ENCODE measurements at regions not wholly inside any gene's neighbourhood (a gene's known extent, or its start where the extent isn't known, plus 50 kb on each side); places are given as distances from the start of the nearest gene placed in this dataset.

DNA sequence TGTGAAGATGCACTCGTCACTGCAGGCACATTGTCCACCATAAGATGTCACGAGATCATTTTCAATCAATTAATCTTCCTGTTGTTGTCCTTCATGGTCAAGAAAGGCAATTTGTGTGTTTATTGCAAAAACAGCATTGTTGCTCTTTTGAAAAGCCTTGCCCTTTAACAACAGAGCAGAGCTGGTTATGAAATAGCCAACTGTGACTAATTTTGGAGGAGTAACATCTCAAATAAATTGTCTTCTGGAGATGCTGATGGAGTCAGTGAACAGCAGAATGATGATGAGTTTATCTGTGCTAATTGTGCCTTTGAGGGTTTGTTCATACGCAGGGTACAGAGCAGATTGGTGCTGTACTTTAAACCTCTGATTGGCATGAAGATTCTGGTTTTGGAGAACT is 88.3 kb upstream of the E2F7 start:
- TF ChIP-seq, protein P1, sequence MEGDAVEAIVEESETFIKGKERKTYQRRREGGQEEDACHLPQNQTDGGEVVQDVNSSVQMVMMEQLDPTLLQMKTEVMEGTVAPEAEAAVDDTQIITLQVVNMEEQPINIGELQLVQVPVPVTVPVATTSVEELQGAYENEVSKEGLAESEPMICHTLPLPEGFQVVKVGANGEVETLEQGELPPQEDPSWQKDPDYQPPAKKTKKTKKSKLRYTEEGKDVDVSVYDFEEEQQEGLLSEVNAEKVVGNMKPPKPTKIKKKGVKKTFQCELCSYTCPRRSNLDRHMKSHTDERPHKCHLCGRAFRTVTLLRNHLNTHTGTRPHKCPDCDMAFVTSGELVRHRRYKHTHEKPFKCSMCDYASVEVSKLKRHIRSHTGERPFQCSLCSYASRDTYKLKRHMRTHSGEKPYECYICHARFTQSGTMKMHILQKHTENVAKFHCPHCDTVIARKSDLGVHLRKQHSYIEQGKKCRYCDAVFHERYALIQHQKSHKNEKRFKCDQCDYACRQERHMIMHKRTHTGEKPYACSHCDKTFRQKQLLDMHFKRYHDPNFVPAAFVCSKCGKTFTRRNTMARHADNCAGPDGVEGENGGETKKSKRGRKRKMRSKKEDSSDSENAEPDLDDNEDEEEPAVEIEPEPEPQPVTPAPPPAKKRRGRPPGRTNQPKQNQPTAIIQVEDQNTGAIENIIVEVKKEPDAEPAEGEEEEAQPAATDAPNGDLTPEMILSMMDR (conservative IDR thresholded peaks at IDR 0.05): no peak
- no peak for TF ChIP-seq EZH2 (IDR thresholded peaks at IDR 0.05; ENCODE audit: low read depth)
